Colonic mucosa (tissue), 4 donors: ENCODE measurements at regions not wholly inside any gene's neighbourhood (a gene's known extent, or its start where the extent isn't known, plus 50 kb on each side); places are given as distances from the start of the nearest gene placed in this dataset.

Experiments used
- DNase-seq: peaks from one replicate; pipeline ENCODE4 v3.0.0-alpha.2; 2020
- H3K27ac ChIP-seq: fragments of 200-600 bp; one replicate; pipeline ENCODE4 v1.8.0; 2021
- H3K27me3 ChIP-seq: fragments of 200-600 bp; one replicate; pipeline ENCODE4 v1.8.0; 2021
- H3K36me3 ChIP-seq: fragments of 200-600 bp; one replicate; pipeline ENCODE4 v1.8.0; 2021
- H3K4me1 ChIP-seq: fragments of 200-600 bp; one replicate; pipeline ENCODE4 v1.8.0; 2021; ENCODE audit warnings: mild to moderate bottlenecking
- H3K4me3 ChIP-seq: fragments of 200-600 bp; one replicate; pipeline ENCODE4 v1.8.0; 2021
- H3K9ac ChIP-seq, 2 donors: one replicate each; pipeline ENCODE4 v1.7.0; 2013; ENCODE audit warnings: control low read depth in 2 of 2, low read depth in 2 of 2, low read length in 2 of 2
- H3K9me3 ChIP-seq: fragments of 200-600 bp; one replicate; pipeline ENCODE4 v1.8.0; 2021
- intact Hi-C: fragments of 100-400 bp; cut with DNase I; formaldehyde crosslinking; loops from one replicate; pipeline ENCODE4 v1.14.1; 2022
- TF ChIP-seq, protein P1 (sequence below): fragments of 200-600 bp; IDR thresholded peaks from one replicate; pipeline ENCODE4 v1.8.0; 2022; ENCODE audit warnings: antibody characterized with exemption, mild to moderate bottlenecking
- donor health status: healthy.
- donor health status: DM: no; HTN: no; CAD: no.
- donor health status: DM: no; HTN: no; CAD: no.

DNA sequence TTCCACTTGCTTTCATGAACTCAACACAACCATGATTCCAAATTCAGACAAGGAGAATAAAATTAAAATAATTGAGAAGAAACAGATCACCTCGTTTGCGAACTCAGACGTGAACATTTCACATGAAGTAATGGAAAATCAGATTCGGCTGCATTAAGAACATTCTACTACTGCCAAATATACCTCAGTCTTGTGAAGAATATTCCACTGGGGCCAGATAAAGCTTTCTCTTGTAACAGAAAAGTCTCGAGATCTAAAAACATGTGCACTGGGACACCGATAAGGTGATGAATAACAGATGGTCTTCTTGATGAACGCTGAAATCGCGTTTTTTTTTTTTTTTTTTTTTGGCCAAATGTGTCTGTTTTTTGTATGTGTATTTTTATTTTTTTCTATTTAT, 761.1 kb downstream of the BRD1 start:
- Histone ChIP-seq H3K4me3 (no peak overlapping the region), H3K9ac (no peak overlapping the region), H3K27me3 (no peaks in the 10 kb centered on the region), H3K9me3 (no peaks in the 10 kb centered on the region), H3K36me3 (no peaks in the 10 kb centered on the region), H3K27ac (no peak overlapping the region), H3K4me1 (no peaks in the 10 kb centered on the region)
- intact Hi-C loops, result no loop called here
- no peak for DNase-seq
- TF ChIP-seq, protein P1, sequence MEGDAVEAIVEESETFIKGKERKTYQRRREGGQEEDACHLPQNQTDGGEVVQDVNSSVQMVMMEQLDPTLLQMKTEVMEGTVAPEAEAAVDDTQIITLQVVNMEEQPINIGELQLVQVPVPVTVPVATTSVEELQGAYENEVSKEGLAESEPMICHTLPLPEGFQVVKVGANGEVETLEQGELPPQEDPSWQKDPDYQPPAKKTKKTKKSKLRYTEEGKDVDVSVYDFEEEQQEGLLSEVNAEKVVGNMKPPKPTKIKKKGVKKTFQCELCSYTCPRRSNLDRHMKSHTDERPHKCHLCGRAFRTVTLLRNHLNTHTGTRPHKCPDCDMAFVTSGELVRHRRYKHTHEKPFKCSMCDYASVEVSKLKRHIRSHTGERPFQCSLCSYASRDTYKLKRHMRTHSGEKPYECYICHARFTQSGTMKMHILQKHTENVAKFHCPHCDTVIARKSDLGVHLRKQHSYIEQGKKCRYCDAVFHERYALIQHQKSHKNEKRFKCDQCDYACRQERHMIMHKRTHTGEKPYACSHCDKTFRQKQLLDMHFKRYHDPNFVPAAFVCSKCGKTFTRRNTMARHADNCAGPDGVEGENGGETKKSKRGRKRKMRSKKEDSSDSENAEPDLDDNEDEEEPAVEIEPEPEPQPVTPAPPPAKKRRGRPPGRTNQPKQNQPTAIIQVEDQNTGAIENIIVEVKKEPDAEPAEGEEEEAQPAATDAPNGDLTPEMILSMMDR, result no peak

DNA sequence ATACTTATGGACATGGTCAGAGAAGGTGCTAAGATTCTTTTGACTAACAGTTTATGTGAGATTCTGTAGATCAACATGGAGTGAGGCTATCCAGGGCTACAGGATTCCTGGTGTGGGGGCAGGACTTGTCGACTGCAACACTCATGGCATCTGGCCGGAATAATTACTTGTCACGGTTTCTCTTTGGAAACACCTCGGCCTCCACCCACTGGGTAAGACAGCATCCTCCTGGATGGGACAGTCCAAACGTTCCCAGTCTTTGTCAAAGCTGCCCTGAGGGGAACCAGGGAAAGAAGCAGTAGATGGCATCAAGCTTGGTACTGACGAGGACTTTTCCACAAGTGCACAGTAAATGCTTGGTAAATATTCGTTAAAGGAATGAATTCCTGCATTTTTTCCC, 762.8 kb downstream of the BRD1 start:
- Histone ChIP-seq H3K27ac (no peak overlapping the region), H3K9ac (no peak overlapping the region), H3K36me3 (no peaks in the 10 kb centered on the region), H3K4me3 (no peak overlapping the region), H3K9me3 (no peaks in the 10 kb centered on the region), H3K4me1 (no peaks in the 10 kb centered on the region), H3K27me3 (no peaks in the 10 kb centered on the region)
- TF ChIP-seq, protein P1, result no peak
- no peak for DNase-seq
- intact Hi-C loops, result no loop called here

DNA sequence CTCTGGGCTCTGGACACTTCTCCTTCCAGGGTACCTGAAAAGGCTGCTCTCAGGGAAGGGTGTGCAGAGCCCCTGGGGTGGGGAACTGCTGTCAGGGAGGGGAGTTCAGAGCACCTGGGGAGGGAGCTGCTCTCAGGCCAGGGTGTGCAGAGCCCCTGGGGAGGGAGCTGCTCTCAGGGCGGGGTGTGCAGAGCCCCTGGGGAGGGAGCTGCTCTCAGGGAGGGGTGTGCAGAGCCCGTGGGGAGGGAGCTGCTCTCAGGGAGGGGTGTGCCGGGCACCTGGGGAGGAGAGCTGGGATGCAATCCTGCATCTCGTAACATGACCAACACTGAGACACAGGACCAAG, 764.2 kb downstream of the BRD1 start:
- no peak overlapping the region for H3K4me3 ChIP-seq
- TF ChIP-seq, protein P1, result no peak
- intact Hi-C loops, result no loop called here
- H3K27me3 ChIP-seq, result no peaks in the 10 kb centered on the region
- no peak for DNase-seq
- H3K9ac ChIP-seq, result no peak overlapping the region
- no peak overlapping the region for H3K27ac ChIP-seq
- no peaks in the 10 kb centered on the region for H3K4me1 ChIP-seq
- no peaks in the 10 kb centered on the region for H3K36me3 ChIP-seq
- no peaks in the 10 kb centered on the region for H3K9me3 ChIP-seq

- H3K4me3 ChIP-seq, result no peak overlapping the region
- H3K27ac ChIP-seq, result no peak overlapping the region
- H3K4me1 ChIP-seq, result no peaks in the 10 kb centered on the region
- TF ChIP-seq, protein P1, result no peak
- H3K9ac ChIP-seq, result no peak overlapping the region
- H3K36me3 ChIP-seq, result no peaks in the 10 kb centered on the region
- intact Hi-C loops, result no loop called here
- no peak for DNase-seq
- no peaks in the 10 kb centered on the region for H3K9me3 ChIP-seq
- H3K27me3 ChIP-seq, result no peaks in the 10 kb centered on the region
Measured at GRCh38 chr22:49062802-49063544, 764.7 kb downstream of the BRD1 start.

- H3K27me3 ChIP-seq, result no peaks in the 10 kb centered on the region
- no peaks in the 10 kb centered on the region for H3K36me3 ChIP-seq
- no peak overlapping the region for H3K4me3 ChIP-seq
- DNase-seq, result no peak
- no peaks in the 10 kb centered on the region for H3K9me3 ChIP-seq
- intact Hi-C loops, result no loop called here
- no peaks in the 10 kb centered on the region for H3K4me1 ChIP-seq
- TF ChIP-seq, protein P1, result no peak
- H3K9ac ChIP-seq, result no peak overlapping the region
- no peak overlapping the region for H3K27ac ChIP-seq
Measured at GRCh38 chr22:49062155-49062801, 765.4 kb downstream of the BRD1 start.
